Activated T-cell treated with anti-CD3 and anti-CD28 coated beads for 48 hours (primary cell): ENCODE measurements at regions not wholly inside any gene's neighbourhood (a gene's known extent, or its start where the extent isn't known, plus 50 kb on each side); places are given as distances from the start of the nearest gene placed in this dataset.
"Not testable (repeated sequence)": the region's sequence is repeated elsewhere in the genome, so short reads cannot be mapped to it uniquely, and the experiment has no call there.

Experiments used
- DNase-seq: peaks from one replicate; pipeline ENCODE4 v3.0.0-alpha.2; 2020; ENCODE audit warnings: low read depth

DNA sequence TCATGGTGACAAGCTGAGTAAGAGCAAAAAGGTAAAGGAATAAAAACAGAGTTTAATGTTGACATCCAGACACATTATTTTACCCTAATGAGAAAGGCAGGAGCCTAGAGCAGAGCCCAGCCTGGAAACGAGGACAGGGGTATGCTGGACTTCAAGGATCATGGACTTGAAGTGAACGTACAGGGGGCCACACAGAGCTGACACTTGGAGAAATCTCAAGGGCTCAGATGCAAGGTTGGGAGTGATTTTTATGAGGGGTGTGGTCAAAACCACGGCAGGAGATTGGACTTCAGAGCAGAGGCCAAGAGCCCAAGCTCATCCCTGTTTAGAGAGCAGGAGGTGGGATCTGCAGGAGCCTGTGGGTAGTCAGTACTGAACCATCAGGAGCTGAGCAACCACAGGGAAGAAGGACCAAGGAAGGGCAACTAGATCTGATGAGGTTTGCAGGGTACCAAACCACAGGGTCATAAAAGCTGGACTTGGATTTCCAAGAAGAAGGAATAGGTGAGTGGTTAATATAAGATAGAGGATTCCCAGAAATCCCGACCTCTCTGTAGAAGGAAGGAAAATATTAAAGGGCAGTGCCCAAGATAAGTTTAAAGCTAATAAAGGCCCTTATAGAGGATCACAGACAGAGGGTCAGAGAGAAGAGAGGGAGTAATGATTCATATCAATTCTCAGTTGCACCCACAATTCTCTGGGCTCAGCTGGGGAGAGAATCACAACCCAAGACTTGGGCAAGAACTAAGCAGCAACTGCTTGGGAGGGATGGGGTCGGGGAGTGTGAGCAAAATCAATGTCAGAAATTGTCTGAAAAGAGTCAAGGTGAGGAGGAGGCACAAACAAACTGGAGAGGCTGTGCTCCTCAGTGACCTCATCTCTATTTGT is 331.7 kb downstream of the SOX9 start:
- no peak for DNase-seq

DNA sequence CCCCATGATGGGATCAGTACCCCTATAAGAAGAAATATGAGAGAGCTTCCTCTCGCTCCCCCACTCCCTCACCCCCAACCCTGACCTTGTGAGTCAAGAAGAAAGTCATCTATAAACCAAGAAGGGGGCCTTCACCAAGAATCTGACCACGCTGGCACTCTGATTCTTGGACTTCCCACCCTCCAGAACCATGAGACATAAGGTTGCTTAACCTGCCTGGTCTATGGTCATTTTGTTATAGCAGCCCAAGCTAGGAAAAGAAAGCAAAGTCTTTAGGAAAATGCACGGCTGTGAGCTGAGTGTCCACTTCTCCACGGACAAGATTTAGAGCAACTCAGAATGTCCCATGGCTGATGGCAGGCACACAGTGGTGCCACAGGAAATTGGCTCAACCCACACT is 333.5 kb downstream of the SOX9 start:
- no peak for DNase-seq

DNA sequence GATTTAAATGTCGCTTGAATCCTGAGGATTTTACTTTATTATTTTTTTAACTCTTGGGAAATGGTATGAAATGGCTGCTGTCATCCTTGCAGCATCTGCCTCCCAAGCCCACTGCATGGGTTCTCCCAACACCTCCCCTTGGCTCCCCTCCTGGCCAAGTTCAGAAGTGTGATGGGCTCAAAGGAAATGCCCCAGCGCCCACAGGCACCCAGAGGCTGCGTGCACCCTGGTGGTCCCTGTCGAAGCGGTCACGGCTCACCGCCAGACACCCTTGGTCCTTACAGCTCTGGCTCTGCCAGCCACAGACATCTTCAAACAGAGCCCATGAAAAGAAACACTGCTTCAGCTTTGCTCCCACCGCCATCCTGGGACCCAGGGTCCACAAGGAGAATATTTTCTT is 334.7 kb downstream of the SOX9 start:
- DNase-seq = no peak

DNA sequence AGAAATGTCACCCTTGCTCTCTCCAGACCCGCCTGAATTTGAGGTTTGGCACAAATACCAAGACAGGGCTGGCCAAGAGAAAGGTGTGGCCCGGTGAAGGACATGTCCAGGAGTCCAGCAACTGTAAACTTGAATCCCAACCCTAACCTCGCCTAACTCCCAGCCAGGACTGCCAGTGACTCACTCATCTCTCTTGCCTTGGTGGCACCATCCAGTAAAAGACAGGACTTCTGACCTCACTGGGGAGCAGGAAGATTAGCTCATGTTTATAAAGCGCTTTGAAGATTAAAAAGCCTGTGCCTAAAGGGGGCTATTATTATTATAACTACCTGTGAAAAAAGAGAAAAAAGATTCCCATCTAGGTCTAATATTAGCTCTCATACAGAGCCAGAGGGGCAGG is 335.3 kb downstream of the SOX9 start:
- DNase-seq = no peak

DNA sequence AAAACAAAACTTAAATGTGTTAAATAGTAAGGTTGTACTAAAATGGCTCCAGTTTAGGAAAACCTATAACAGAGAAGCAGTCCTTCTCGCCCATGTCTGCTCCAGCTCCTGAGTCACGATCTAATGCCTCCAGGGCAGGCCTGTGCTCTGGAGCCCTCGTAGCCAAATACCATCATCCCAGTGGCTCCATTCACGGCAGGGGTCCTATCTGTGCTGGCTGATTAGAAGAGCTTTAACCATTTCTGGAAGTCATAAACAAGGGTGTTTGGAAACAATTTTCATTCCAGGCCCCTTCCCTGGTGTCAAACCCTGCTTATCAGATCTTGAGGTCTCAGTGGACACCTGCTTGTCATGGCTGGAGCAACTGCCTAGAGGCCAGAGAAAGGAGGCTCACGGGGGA is 336.9 kb downstream of the SOX9 start:
- DNase-seq = no peak

DNA sequence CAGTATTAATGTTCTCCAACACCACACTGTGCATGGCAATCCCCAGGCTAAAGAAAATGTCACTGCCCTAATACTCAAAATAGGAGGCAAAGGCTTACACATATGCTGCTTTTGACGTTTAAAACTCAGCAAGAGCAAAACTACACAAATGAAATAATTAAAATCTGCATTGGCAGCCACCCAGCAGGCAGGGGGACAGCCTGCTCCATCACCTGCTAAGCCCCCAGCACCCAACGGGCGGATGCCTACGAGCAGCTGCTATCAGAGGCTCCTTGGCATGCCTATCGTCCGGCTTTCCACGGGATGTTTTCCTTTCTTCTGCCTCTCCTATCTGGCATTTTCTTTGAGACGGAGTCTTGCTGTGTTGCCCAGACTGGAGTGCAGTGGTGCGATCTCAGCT is 337.5 kb downstream of the SOX9 start:
- no peak for DNase-seq

DNA sequence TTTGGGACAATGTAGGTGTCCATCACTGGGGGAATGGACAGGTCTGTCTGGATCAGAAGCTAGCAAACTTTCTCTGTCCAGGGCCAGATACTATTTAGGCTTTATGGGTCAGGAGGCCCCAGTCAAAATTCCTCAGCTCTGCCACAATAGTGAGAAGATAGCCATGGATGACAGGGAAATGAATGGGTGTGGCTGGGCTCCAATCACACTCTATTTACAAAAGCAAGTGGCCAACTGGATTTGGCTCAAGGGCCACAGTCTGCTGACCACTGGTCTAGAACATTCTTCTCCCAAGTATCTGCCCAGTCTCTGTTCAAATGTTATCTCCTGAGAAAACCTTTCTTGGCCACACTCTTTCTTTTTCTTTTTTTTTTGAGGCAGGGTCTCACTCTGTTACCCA is 339.9 kb downstream of the SOX9 start:
- DNase-seq = no peak

DNA sequence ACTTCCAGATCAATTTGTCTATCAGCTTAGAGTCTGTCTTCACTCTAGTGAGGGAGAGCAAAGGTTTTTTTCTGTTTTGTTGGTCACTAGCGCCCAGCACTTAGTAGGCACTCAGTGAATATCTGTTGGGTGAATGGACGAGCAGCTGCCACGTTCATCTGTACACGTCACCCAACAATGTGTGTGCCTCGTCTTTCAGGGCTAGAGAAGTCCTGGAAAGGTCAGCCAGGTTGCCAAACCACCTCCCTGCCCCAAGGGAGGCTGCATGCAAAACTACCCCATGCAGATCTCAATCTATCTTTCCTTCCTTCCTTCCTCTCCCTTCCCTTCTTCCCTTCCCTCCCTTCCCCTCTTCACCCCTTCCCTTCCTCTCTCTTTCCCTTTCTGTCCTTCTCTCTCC is 340.9 kb downstream of the SOX9 start:
- no peak for DNase-seq

DNA sequence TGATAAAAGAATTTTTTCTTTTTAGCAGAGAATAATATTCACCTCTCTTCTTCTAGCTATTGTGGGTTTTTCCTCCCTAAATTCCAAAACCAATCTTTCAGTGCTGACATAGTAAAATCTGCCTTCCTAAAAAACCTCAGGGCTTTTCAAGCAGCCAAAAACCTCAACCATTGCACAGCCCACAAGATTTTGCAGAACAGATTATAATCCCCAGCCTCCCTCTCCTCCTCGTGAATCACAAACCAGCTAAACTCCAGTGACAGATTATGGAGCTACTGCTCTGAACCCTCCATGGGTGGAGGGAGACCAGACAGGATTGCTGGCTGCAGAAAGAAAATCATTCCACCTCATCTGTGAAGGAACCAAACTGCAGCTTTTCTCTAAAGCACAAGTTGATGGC is 341.6 kb downstream of the SOX9 start:
- no peak for DNase-seq

DNA sequence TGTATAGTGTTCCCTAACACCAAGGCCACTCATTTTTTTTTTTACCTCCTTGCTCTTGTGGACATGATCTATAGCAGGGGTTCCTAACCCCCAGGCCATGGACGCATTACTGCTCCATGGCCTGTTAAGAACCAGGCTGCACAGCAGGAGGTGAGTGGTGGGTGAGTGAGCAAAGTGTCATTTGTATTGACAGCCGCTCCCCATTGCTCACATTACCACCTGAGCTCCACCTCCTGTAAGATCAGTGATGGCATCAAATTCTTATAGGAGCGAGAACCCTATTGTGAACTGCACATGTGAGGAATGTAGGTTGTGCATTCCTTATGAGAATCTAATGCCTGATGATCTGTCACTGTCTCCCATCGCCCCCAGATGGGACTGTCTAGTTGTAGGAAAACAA is 342.0 kb downstream of the SOX9 start:
- no peak for DNase-seq

DNA sequence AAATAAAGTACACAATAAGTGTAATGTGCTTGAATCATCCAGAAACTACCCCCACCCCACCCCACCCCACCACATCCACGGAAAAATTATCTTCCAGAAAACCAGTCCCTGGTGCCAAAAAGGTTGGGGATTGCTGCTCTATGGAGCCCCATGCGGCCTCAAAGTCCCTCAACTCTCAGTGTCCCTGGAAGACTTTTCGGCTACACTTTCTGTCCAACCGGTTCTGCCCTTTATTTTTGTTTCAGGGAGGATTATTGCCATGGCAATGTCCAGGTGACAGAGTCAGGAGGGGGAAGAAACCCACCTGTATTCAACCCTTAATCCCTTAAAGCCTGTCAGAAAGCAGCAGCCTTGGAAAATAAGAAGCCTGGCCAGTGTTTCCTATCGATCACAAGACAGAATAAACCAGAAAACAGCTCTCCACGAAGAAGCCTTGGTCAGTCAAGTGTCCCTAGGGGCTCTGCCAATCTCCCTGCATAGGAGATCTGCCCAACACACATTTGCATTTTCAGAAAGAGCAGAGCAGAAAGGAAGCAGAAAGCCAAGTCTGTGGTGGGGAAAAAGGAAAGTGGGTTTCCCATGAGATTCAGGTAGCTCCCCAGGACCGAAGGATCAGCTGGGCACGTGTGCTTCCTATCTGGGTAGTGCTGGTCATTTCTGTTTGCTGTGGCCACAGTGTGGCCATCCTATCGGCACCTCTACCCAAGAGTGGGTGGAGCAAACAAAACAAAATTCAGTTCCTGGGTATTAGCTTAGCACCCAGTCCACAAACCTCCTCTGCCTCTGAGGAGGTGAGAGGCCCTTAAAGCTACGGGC is 342.7 kb downstream of the SOX9 start:
- no peak for DNase-seq

DNA sequence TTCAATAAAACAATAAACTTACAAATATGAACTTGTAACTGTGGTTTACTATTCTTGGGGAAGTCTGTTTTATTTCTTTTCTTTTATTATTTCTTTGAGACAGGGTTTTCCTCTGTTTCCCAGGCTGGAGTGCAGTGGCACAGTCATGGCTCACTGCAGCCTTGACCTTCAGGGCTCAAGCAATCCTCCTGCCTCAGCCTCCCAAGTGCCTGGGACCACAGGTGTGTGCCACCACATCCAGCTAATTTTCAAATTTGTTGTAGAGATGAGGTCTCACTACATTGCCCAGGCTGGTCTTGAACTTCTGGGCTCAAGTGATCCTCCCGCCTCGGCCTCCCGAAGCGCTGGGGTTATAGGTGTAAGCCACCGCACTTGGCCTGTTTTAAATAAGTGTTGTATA is 343.4 kb downstream of the SOX9 start:
- not testable (repeated sequence) for DNase-seq

DNA sequence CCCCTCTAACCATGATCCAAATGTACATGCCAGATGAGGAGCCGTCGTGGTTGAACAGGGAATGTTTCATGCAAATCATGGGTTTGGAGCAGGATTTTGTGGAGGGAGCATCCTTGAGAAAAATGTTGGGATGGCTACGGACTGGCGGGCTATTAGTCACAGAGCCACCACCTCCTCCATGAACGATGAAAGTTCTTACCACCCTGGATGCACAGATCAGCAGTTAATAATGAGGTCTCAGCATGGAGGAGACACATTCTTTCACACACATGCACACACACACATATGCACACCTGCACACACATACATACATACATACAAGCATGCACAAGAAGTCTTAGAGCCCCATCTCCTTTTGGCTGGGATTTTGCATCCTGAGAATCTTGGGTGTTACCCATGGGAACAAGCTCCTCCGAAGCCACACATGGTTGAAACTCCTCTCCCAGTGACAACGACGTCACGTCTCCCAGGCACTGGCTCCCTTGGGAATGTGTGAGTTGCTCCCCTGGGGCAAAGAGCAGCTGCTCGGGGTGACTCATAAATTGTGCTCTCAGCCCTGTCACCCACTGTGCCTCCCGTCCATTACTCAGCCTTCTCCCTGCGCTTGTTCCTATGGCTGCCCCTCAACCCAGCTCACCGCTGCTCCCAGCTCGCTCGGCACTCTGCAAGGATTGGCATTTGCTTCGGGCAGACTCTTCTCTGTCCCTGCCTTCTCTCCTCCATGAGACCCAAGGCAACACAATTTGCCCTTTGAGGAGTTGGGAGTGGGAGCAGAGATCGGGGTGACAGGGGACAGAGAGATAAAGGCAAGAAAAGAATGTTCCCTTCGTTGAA is 344.6 kb downstream of the SOX9 start:
- no peak for DNase-seq

DNA sequence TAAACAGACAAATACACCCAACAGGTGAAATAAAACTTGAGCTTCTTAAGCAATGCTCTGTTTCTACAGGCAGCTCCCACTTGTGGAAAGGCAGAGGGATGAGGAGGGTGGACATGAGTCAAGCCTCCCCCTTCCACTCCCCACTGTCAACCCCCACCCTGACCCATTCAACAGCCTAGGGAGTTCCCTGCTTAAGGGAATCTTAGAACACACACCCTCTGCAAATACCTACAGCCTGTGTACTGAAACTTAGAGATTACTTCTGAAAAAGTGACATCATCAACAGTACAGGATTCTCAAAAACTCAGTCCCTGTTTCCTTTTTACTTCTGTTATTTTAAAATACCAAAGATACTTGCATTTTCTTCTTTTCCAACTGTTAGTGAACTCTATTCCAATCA is 345.4 kb downstream of the SOX9 start:
- DNase-seq = no peak

DNA sequence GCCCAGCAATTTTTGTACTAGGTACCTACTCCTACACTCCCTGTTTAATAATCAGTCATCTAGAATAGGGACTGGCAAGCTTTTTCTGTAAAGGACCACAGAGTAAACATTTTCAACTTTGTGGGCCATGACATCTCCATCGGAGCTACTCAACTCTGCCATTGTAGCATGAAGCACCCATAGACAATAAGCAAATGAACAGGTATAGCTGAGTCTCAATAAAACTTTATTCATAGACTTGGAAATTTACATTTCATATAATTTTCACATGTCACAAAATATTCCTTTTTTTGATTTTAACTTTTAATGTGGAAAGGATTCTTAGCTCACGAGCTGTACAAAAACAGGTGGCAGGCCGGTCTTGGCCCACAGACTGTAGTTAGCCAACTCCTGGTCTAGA is 345.8 kb downstream of the SOX9 start:
- no peak for DNase-seq

DNA sequence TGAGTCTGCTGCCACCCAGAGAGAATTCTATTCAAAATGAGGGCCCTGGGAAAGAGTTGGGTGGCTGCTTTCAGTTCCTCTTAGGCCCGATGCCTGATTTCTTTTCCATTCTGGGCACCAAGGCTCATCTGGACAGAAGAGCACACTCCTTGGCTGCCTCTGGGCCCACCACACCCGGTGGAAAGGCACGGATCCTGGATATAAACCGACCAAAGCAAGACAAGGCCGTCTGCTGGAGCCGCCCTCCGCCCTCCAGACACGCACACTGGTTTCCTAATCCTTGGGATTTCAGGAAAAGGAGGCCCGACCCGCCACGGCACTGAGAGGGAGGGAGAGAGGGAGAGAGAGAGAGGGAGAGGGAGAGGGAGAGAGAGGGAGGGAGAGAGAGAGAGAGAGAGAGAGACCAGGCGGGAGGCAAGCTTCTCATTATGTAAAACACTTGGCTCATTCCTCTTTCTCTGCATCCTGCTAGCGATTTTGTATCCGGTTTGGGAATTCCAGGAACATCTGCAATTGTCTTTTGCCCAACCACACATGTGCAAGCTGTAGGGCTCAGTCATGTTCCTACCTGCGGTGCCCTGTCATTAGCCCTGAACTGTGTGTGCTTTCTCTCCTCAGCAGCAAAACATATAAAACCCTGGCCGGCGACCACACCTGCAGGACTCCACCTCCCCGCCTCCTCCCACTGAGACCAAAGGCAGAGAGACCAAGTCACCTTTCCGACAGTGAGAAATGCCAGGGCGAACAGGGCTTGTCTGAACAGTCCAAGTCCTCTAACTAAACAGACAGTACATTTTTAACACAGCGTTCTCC is 347.2 kb downstream of the SOX9 start:
- no peak for DNase-seq

DNA sequence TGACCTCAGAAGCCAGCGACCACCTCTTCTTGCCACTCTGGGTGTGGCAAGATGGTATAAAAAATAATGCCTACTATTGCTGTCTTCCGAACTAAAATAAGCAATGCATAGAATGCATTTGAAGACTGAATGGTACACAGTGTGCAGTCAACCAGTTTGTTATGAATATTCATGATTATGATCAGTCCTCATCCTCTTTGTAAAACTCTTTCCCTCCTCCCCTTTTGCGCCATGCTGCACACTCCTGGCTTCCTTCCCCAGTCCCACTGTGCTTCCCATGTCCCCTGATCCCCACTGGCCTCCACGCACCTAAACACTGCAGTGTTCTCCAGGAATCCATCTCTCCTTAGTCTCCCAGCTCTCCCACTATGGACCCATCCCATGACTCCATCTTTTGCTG is 348.0 kb downstream of the SOX9 start:
- DNase-seq = no peak

DNA sequence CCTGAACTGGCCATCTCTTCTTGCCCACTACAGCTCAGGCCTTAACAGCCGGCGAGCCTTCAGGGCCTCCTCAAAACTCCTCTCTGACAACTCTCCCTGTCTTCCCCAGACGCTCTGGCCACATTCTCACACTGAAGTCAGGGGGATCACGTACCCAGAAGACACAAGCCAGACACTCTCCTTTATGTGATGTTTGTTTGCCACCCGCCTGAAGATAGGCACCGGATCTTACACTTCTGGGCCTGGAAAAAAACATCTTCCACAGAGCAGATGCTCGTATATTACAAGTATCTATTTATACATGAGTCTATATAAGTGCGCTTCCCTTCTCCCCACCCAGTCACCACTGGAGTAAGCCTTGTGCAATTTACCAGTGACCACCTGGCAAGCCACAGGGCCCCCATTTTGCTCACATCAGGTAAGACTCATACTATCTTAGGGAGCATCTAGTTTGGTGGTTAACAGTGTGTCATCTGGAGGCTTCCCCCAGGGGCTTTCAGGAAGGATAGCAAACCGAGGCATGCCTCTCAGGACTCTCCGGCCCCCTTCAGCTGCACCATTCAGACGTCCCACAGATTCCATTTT is 349.4 kb downstream of the SOX9 start:
- no peak for DNase-seq

DNA sequence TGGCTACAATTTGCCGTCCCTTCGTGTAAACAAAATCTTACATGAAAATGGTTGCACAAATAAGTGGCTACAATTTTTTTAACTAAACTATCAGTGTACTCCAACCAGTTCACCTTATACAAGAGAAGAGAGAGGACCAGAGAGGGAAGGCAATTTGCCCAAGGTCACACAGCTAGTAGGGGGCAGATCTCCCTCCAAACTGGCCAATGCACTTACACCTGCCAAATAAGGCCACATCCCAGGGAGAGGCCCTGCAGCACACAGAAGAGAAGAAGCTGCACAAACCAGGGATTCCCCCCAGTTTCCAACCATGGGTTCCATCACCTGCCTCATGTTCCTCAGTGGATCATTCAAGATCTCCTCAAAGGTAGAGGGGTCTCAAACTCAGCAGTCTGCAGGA is 349.9 kb downstream of the SOX9 start:
- no peak for DNase-seq

DNA sequence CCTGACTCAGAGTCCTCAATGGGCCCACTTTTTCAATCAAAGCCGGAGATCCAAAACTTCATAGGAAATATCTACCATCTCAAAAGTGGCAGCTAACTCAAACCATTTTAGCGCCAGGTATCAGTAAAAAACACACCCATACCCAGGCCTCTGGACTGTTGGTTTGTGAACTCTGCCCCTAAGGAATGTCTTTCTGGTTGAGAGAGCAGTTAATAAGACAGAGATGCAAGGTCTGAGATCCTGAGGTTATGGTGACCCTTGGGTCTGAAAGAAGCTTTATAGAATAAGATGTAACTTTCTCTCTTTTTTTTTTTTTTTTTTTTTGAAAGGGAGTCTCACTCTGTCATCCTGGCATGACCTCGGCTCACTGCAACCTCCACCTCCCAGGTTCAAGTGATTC is 350.5 kb downstream of the SOX9 start:
- DNase-seq = no peak

DNA sequence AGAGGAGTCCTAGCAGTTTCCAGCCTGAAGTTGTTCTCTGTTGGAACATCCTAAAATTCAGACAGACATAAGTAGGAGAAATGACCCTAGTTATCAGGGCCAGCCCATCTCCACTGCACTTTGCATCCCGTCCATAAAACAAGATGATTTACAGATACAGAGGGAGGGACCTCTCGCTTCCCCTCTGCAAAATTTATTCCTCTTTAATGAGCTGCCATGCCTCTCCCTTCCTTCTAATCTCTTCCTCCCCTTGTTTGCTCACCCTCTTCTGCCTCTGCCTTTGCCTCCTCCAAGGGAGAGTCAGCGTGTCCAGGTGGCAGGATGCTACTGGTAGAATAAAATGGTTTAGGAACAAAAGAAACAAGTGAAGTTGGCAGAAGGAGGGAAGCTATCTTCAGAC is 351.3 kb downstream of the SOX9 start:
- DNase-seq = no peak
